ENCODE measurements at regions not wholly inside any gene's neighbourhood (a gene's known extent, or its start where the extent isn't known, plus 50 kb on each side); places are given as distances from the start of the nearest gene placed in this dataset.
"Not testable (repeated sequence)": the region's sequence is repeated elsewhere in the genome, so short reads cannot be mapped to it uniquely, and the experiment has no call there.

GRCh38 chr11:27241311-27242122, 121.5 kb downstream of the CCDC34 start:
- DNase-seq = no peak

- DNase-seq = no peak
Observed at GRCh38 chr11:27239305-27239942, 123.6 kb downstream of the CCDC34 start.

GRCh38 chr11:27238811-27239210, 124.2 kb downstream of the CCDC34 start:
- DNase-seq = no peak

- DNase-seq = no peak
Observed at GRCh38 chr11:27237643-27238042, 125.4 kb downstream of the CCDC34 start.

GRCh38 chr11:27234961-27235360, 128.1 kb downstream of the CCDC34 start:
- DNase-seq = no peak

- no peak for DNase-seq
Observed at GRCh38 chr11:27234043-27234668, 128.9 kb downstream of the CCDC34 start.

- DNase-seq = no peak
Observed at GRCh38 chr11:27233654-27234042, 129.4 kb downstream of the CCDC34 start.

GRCh38 chr11:27231530-27231929, 131.5 kb downstream of the CCDC34 start:
- DNase-seq = no peak

- DNase-seq = no peak
Observed at GRCh38 chr11:27230192-27230572, 132.8 kb downstream of the CCDC34 start.

- DNase-seq = no peak
Observed at GRCh38 chr11:27229511-27230191, 133.4 kb downstream of the CCDC34 start.

- no peak for DNase-seq
Observed at GRCh38 chr11:27228906-27229290, 134.1 kb downstream of the CCDC34 start.

GRCh38 chr11:27228232-27228905, 134.6 kb downstream of the CCDC34 start:
- DNase-seq = no peak

GRCh38 chr11:27227736-27228135, 135.3 kb downstream of the CCDC34 start:
- DNase-seq = no peak

- not testable (repeated sequence) for DNase-seq
Observed at GRCh38 chr11:27219487-27220039, 143.5 kb downstream of the CCDC34 start.

GRCh38 chr11:27218421-27219038, 144.5 kb downstream of the CCDC34 start:
- DNase-seq = no peak

- no peak for DNase-seq
Observed at GRCh38 chr11:27217948-27218420, 145.0 kb downstream of the CCDC34 start.

- no peak for DNase-seq
Observed at GRCh38 chr11:27217496-27217895, 145.5 kb downstream of the CCDC34 start.

GRCh38 chr11:27216270-27217149, 146.5 kb downstream of the CCDC34 start:
- no peak for DNase-seq

- no peak for DNase-seq
Observed at GRCh38 chr11:27215471-27216269, 147.3 kb downstream of the CCDC34 start.

GRCh38 chr11:27214713-27215112, 148.3 kb downstream of the CCDC34 start:
- no peak for DNase-seq
